Gastroesophageal sphincter (tissue), 4 donors: ENCODE measurements at regions not wholly inside any gene's neighbourhood (a gene's known extent, or its start where the extent isn't known, plus 50 kb on each side); places are given as distances from the start of the nearest gene placed in this dataset.
A peak's percentile ranks its signal among the peaks of the same experiment; 100 is the strongest.

Experiments
- ATAC-seq: fragments of 150-250 bp; one replicate; pipeline ENCODE4 v1.9.1; 2016; ENCODE audit warnings: mild to moderate bottlenecking, moderate library complexity
- H3K27ac ChIP-seq, 4 donors: fragments of 200-600 bp; sonication (generic) in 3 of 4; 1 replicate in 3 of 4; 2 replicates in 1 of 4; pipeline ENCODE4 v1.5.1; 2016 to 2019
- H3K27me3 ChIP-seq: fragments of 200-600 bp; sonication (generic); one replicate; pipeline ENCODE4 v1.5.1; 2019
- H3K36me3 ChIP-seq, 2 donors: fragments of 200-600 bp; sonication (generic); one replicate each; pipeline ENCODE4 v1.5.1; 2019; ENCODE audit warnings: control low read depth in 1 of 2
- H3K4me1 ChIP-seq, 3 donors: fragments of 200-600 bp; sonication (generic); 1 replicate in 2 of 3; 2 replicates in 1 of 3; pipeline ENCODE4 v1.5.1; 2016 to 2019; ENCODE audit warnings: control low read depth in 2 of 3
- H3K4me3 ChIP-seq, 2 donors: fragments of 200-600 bp; sonication (generic); one replicate each; pipeline ENCODE4 v1.5.1; 2019; ENCODE audit warnings: mild to moderate bottlenecking in 1 of 2, moderate library complexity in 1 of 2
- H3K9me3 ChIP-seq, 3 donors: fragments of 200-600 bp; sonication (generic); one replicate each; pipeline ENCODE4 v1.5.1; 2017 to 2019; ENCODE audit warnings: control low read depth in 2 of 3
- EP300 ChIP-seq: sonication (generic); formaldehyde crosslinking; IDR thresholded peaks from one replicate; pipeline ENCODE4 v1.6.1; 2017; ENCODE audit warnings: antibody characterized with exemption, mild to moderate bottlenecking
- POLR2A ChIP-seq, 2 donors: fragments of 450-650 bp; IDR thresholded peaks; one replicate each; pipeline ENCODE4 v1.6.1; 2017; ENCODE audit warnings: antibody characterized with exemption in 2 of 2, mild to moderate bottlenecking in 2 of 2, moderate library complexity in 1 of 2
- POLR2AphosphoS5 ChIP-seq: sonication (generic); formaldehyde crosslinking; IDR thresholded peaks from one replicate; pipeline ENCODE4 v1.6.1; 2017; ENCODE audit warnings: antibody characterized with exemption
- WGBS, 2 donors: methylation state at CpG; one replicate each; pipeline ENCODE4 v1.1.5; 2018; ENCODE audit warnings: low coverage in 1 of 2; 5-methylcytosine and 5-hydroxymethylcytosine counted together
- TF ChIP-seq, protein P1 (sequence below), 4 experiments: fragments of 200-600 bp in 2 of 4; fragments of 450-650 bp in 2 of 4; sonication (generic) in 1 of 4; IDR thresholded peaks; one replicate each; pipeline ENCODE4 v1.5.1; 2017 to 2019; ENCODE audit warnings: antibody characterized with exemption in 4 of 4, mild to moderate bottlenecking in 2 of 4, moderate library complexity in 2 of 4

DNA sequence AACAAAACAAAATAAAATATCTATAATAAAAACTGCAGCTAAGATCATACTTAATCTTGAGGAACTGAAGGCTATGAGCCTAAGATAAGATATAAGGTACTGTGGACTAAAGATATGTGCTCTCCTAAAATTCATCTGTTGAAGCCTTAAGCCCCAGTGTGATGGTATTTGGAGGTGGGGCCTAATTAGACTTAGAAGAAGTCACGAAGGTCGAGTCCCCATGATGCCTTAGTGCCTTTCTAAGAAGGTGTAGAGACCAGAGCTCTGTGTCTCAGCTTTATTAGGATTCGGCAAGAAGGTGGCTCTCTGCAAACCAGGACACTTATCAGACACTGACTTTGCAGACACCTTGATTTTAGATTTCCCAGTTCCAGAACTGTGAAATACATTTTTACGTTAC, 622.0 kb upstream of the BRINP3 start:
- Histone ChIP-seq H3K9me3 (no peaks in the 10 kb centered on the region), H3K4me1 (no peaks in the 10 kb centered on the region), H3K36me3 (no peaks in the 10 kb centered on the region), H3K4me3 (no peak overlapping the region), H3K27me3 (no peaks in the 10 kb centered on the region), H3K27ac (no peak overlapping the region)
- ATAC-seq: no peak
- TF ChIP-seq, protein P1, sequence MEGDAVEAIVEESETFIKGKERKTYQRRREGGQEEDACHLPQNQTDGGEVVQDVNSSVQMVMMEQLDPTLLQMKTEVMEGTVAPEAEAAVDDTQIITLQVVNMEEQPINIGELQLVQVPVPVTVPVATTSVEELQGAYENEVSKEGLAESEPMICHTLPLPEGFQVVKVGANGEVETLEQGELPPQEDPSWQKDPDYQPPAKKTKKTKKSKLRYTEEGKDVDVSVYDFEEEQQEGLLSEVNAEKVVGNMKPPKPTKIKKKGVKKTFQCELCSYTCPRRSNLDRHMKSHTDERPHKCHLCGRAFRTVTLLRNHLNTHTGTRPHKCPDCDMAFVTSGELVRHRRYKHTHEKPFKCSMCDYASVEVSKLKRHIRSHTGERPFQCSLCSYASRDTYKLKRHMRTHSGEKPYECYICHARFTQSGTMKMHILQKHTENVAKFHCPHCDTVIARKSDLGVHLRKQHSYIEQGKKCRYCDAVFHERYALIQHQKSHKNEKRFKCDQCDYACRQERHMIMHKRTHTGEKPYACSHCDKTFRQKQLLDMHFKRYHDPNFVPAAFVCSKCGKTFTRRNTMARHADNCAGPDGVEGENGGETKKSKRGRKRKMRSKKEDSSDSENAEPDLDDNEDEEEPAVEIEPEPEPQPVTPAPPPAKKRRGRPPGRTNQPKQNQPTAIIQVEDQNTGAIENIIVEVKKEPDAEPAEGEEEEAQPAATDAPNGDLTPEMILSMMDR (IDR thresholded peaks at IDR 0.05): no peak
- TF ChIP-seq POLR2AphosphoS5 (no peak), POLR2A (IDR thresholded peaks at IDR 0.05) (no peak), EP300 (no peak)
- 88 to 91% methylated on average over 3 to 4 of the region's 4 CpGs for WGBS, 2 donors

DNA sequence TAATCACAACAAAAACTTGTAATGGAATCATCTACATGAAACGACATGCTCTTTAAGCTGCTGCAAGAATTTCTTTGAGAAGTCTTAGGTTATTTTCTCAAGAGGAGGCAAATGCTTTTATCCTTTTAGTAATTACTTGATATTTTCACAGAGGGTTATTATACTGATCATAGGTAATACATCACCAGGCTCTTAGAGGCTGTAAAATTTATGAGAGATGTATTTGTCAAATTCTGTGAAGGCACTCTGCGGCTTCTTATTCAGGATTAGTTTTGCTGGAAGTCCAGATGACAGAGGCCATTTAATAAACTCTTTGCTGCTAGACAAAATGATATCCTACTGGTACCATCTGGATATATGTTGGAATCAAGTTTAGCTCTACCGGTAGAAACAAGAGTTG, 624.3 kb upstream of the BRINP3 start:
- no peak for ATAC-seq
- TF ChIP-seq EP300 (no peak), POLR2AphosphoS5 (no peak), POLR2A (IDR thresholded peaks at IDR 0.05) (no peak)
- TF ChIP-seq, protein P1 (IDR thresholded peaks at IDR 0.05): no peak
- WGBS, 2 donors: 61 to 83% methylated on average over 3 of the region's 3 CpGs

DNA sequence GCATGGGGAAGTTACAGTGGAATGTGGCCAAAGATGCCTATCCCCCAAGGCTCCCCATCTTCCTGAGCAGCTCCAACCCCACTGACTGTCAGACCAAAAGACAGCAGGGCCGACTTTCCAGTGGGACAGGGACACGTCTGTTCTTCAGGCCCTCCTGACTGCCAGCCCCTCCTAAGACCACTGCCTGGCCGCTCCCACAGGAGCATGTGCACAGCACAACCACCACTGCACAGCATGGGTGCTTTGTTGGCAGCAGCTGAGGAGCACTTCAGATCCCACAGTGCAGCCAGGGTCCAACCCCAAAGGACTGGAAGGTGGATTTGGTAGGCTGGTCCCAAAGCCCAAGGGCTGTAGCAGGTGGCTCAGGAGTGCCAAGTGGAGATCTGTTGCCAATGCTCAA, 648.3 kb upstream of the BRINP3 start:
- peaks cover 0 to 4% (median 0%) of the 10 kb centered on the region in 3 donors for H3K9me3 ChIP-seq
- TF ChIP-seq POLR2A (IDR thresholded peaks at IDR 0.05): no peak
- TF ChIP-seq, protein P1 (IDR thresholded peaks at IDR 0.05): no peak
- no peak for TF ChIP-seq EP300
- no peak for TF ChIP-seq POLR2AphosphoS5
- H3K4me1 ChIP-seq: no peaks in the 10 kb centered on the region
- no peak overlapping the region for H3K27ac ChIP-seq
- no peak overlapping the region for H3K4me3 ChIP-seq
- 82% methylated on average over 2 of the region's 3 CpGs; no CpG with 5 or more reads in 1 of the 2 donors for WGBS, 2 donors
- no peaks in the 10 kb centered on the region for H3K36me3 ChIP-seq
- no peaks in the 10 kb centered on the region for H3K27me3 ChIP-seq
- no peak for ATAC-seq

More for the DNA sequence above, 624.3 kb upstream of the BRINP3 start:
- H3K36me3 ChIP-seq: no peaks in the 10 kb centered on the region
- H3K4me3 ChIP-seq: no peak overlapping the region
- H3K4me1 ChIP-seq: no peaks in the 10 kb centered on the region
- H3K27ac ChIP-seq: no peak overlapping the region
- H3K9me3 ChIP-seq: peaks cover 0 to 2% (median 0%) of the 10 kb centered on the region in 3 donors
- no peaks in the 10 kb centered on the region for H3K27me3 ChIP-seq

DNA sequence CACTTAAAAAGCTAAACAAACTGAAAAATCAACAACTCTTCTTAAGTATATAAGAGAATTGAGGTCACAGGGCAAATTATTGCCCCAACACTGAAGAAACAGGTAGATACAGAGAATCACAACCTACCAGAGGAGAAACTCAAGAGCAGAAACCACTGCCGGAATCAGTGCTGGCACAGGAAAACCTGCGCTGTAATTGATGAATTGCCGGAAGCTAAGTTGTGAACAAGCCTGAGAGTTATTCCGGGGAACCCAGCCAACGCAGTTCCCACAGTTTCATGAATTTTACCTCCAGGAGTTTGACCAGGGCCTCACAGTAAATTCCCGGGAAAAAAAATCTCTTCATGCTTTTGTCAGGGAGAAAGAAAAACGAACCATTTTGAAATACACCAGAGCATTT, 657.1 kb upstream of the BRINP3 start:
- ATAC-seq: no peak
- Histone ChIP-seq H3K27me3 (no peaks in the 10 kb centered on the region), H3K36me3 (no peaks in the 10 kb centered on the region), H3K4me1 (peaks cover 0 to 11% (median 0%) of the 10 kb centered on the region in 3 donors), H3K9me3 (no peaks in the 10 kb centered on the region), H3K27ac (peak overlapping the region in 2 of 4 donors; percentile 4 to 24), H3K4me3 (no peak overlapping the region)
- TF ChIP-seq, protein P1 (IDR thresholded peaks at IDR 0.05): no peak
- TF ChIP-seq EP300 (no peak), POLR2AphosphoS5 (no peak)
- 0 to 18% methylated on average over 7 of the region's 7 CpGs for WGBS, 2 donors

DNA sequence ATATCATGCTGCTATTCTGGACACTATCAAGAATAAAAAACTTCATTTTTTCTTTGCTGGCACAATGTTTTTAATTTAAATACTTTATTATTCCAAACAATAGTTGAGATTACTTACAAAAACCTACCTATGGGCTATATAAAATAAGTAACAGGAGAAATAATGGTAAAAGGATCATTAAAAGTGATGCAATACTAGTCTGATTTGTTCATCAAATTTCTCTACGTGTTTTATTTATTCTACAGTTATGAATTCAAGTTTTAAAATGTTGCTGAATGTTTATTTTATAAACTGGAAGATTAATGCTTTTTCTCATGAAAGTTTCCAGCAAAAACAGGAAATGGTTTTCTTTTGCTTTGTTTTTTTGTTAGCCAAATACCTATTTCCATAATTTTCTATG, 662.4 kb upstream of the BRINP3 start:
- Histone ChIP-seq H3K27me3 (no peaks in the 10 kb centered on the region), H3K4me3 (no peak overlapping the region), H3K4me1 (peaks cover 0 to 4% (median 0%) of the 10 kb centered on the region in 3 donors), H3K9me3 (no peaks in the 10 kb centered on the region), H3K27ac (no peak overlapping the region), H3K36me3 (no peaks in the 10 kb centered on the region)
- ATAC-seq: no peak
- TF ChIP-seq, protein P1 (IDR thresholded peaks at IDR 0.05): no peak
- WGBS, 2 donors: 12 to 22% methylated on average over 1 of the region's 1 CpG
